ENCODE measurements at regions not wholly inside any gene's neighbourhood (a gene's known extent, or its start where the extent isn't known, plus 50 kb on each side); places are given as distances from the start of the nearest gene placed in this dataset.
"Not testable (repeated sequence)": the region's sequence is repeated elsewhere in the genome, so short reads cannot be mapped to it uniquely, and the experiment has no call there.

DNA sequence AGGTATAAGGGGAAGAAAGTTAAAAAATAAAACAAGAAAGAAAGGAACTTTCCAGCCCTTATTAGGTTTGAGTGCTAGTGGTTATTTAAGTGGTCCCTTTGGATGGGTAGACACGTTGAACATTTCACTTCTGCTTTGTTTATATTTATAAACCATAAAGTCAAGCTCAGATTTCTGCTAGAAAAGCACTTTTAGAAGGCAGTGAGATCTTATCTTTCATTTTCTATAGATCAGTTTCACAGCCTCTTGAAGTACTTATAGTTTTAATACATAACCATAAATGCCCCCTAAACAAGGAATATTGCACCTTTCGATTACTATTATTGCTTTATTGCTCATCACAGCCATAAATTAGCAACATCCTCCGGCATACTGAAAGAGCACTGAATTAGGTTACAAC is 446.8 kb upstream of the PLXNA2 start:
- no peaks in the 10 kb centered on the region for H3K4me1 ChIP-seq (ENCODE audit: insufficient read depth, low read length)
- peaks cover 4% of the 10 kb centered on the region for H3K27me3 ChIP-seq (ENCODE audit: insufficient read depth, low read length)
- no peaks in the 10 kb centered on the region for H3K36me3 ChIP-seq (ENCODE audit: insufficient read depth, low read length)
- H3K4me3 ChIP-seq (ENCODE audit: low read length) = no peak overlapping the region
- no peak overlapping the region for H2AFZ ChIP-seq (ENCODE audit: low read depth, low read length)
- no peaks in the 10 kb centered on the region for H3K9me3 ChIP-seq (ENCODE audit: low read length)

DNA sequence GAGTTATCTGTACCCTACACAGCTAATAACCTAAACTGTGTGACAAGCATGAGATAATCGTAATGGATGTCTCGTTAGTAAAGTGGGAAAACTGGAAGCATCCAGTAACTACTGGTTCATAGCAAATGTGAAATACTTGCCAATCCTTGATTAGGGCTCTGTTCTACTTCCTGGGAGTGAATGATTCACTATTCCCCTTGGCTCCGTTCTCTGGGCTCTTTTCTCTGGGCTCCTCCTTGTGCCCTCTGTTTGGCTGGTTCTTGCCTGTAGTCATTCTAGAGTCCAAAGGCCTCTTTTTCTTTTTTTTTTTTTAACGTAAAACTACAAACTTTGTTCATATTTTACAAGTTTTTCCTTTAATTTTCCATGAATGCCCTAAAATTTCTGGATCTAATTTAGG is 465.8 kb upstream of the PLXNA2 start:
- no peak overlapping the region for H3K4me3 ChIP-seq (ENCODE audit: low read length)

GRCh38 chr1:208714323-208714722 is 470.1 kb upstream of the PLXNA2 start:
- Histone ChIP-seq H3K9me3 (ENCODE audit: low read length) (no peaks in the 10 kb centered on the region), H2AFZ (ENCODE audit: low read depth, low read length) (no peak overlapping the region), H3K4me3 (ENCODE audit: low read length) (no peak overlapping the region), H3K4me1 (ENCODE audit: insufficient read depth, low read length) (no peaks in the 10 kb centered on the region), H3K36me3 (ENCODE audit: insufficient read depth, low read length) (no peaks in the 10 kb centered on the region), H3K27me3 (ENCODE audit: insufficient read depth, low read length) (no peaks in the 10 kb centered on the region)

More for the DNA sequence above, 465.8 kb upstream of the PLXNA2 start:
- Histone ChIP-seq H3K4me1 (ENCODE audit: insufficient read depth, low read length) (no peaks in the 10 kb centered on the region), H3K27me3 (ENCODE audit: insufficient read depth, low read length) (no peaks in the 10 kb centered on the region), H3K36me3 (ENCODE audit: insufficient read depth, low read length) (no peaks in the 10 kb centered on the region), H2AFZ (ENCODE audit: low read depth, low read length) (no peak overlapping the region), H3K9me3 (ENCODE audit: low read length) (no peaks in the 10 kb centered on the region)

GRCh38 chr1:208717525-208717924 is 473.3 kb upstream of the PLXNA2 start:
- H3K4me1 ChIP-seq (ENCODE audit: insufficient read depth, low read length) = no peaks in the 10 kb centered on the region
- H3K9me3 ChIP-seq (ENCODE audit: low read length) = no peaks in the 10 kb centered on the region
- H3K4me3 ChIP-seq (ENCODE audit: low read length) = no peak overlapping the region
- H3K27me3 ChIP-seq (ENCODE audit: insufficient read depth, low read length) = no peaks in the 10 kb centered on the region
- H3K36me3 ChIP-seq (ENCODE audit: insufficient read depth, low read length) = no peaks in the 10 kb centered on the region
- H2AFZ ChIP-seq (ENCODE audit: low read depth, low read length) = no peak overlapping the region

GRCh38 chr1:208722592-208722991 is 478.4 kb upstream of the PLXNA2 start:
- Histone ChIP-seq H3K9me3 (ENCODE audit: low read length) (no peaks in the 10 kb centered on the region), H2AFZ (ENCODE audit: low read depth, low read length) (no peak overlapping the region), H3K36me3 (ENCODE audit: insufficient read depth, low read length) (no peaks in the 10 kb centered on the region), H3K27me3 (ENCODE audit: insufficient read depth, low read length) (no peaks in the 10 kb centered on the region), H3K4me1 (ENCODE audit: insufficient read depth, low read length) (no peaks in the 10 kb centered on the region), H3K4me3 (ENCODE audit: low read length) (no peak overlapping the region)

GRCh38 chr1:208724079-208724478 is 479.9 kb upstream of the PLXNA2 start:
- Histone ChIP-seq H3K9me3 (ENCODE audit: low read length) (no peaks in the 10 kb centered on the region), H2AFZ (ENCODE audit: low read depth, low read length) (no peak overlapping the region), H3K4me3 (ENCODE audit: low read length) (no peak overlapping the region), H3K4me1 (ENCODE audit: insufficient read depth, low read length) (no peaks in the 10 kb centered on the region), H3K36me3 (ENCODE audit: insufficient read depth, low read length) (no peaks in the 10 kb centered on the region), H3K27me3 (ENCODE audit: insufficient read depth, low read length) (no peaks in the 10 kb centered on the region)

- Histone ChIP-seq H3K4me1 (ENCODE audit: insufficient read depth, low read length) (no peaks in the 10 kb centered on the region), H3K27me3 (ENCODE audit: insufficient read depth, low read length) (no peaks in the 10 kb centered on the region), H3K4me3 (ENCODE audit: low read length) (no peak overlapping the region), H3K9me3 (ENCODE audit: low read length) (no peaks in the 10 kb centered on the region), H3K36me3 (ENCODE audit: insufficient read depth, low read length) (no peaks in the 10 kb centered on the region), H2AFZ (ENCODE audit: low read depth, low read length) (no peak overlapping the region)
Observed at GRCh38 chr1:208728815-208729214, 484.6 kb upstream of the PLXNA2 start.

GRCh38 chr1:208731981-208732821 is 488.0 kb upstream of the PLXNA2 start:
- no peak overlapping the region for H3K4me3 ChIP-seq (ENCODE audit: low read length)

DNA sequence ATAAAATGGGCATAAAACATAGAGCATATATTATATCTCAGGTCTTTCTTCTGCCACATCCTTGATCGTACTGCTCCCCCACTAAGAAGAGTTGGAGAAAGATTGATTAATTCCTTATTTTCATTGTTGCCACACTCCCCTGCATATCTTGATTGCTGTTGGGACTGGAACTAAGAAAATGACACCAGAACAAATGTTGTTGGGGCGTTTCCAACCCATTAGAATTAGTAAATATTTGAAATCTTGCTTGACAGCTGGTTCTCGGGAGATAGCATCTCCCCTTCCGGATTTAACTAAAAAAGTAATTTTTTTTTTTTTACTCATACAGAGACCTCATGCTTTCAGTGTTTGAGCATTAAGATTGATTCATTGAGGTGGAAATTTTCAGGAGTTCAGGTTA is 493.0 kb upstream of the PLXNA2 start:
- Histone ChIP-seq H3K4me1 (ENCODE audit: insufficient read depth, low read length) (no peaks in the 10 kb centered on the region), H3K27me3 (ENCODE audit: insufficient read depth, low read length) (no peaks in the 10 kb centered on the region), H3K9me3 (ENCODE audit: low read length) (no peaks in the 10 kb centered on the region), H3K36me3 (ENCODE audit: insufficient read depth, low read length) (no peaks in the 10 kb centered on the region), H2AFZ (ENCODE audit: low read depth, low read length) (no peak overlapping the region), H3K4me3 (ENCODE audit: low read length) (no peak overlapping the region)

More at GRCh38 chr1:208731981-208732821, 488.0 kb upstream of the PLXNA2 start:
- Histone ChIP-seq H3K4me1 (ENCODE audit: insufficient read depth, low read length) (no peaks in the 10 kb centered on the region), H3K27me3 (ENCODE audit: insufficient read depth, low read length) (no peaks in the 10 kb centered on the region), H3K9me3 (ENCODE audit: low read length) (no peaks in the 10 kb centered on the region), H3K36me3 (ENCODE audit: insufficient read depth, low read length) (no peaks in the 10 kb centered on the region), H2AFZ (ENCODE audit: low read depth, low read length) (no peak overlapping the region)

- Histone ChIP-seq H3K9me3 (ENCODE audit: low read length) (no peaks in the 10 kb centered on the region), H3K36me3 (ENCODE audit: insufficient read depth, low read length) (no peaks in the 10 kb centered on the region), H2AFZ (ENCODE audit: low read depth, low read length) (no peak overlapping the region), H3K4me1 (ENCODE audit: insufficient read depth, low read length) (no peaks in the 10 kb centered on the region), H3K27me3 (ENCODE audit: insufficient read depth, low read length) (no peaks in the 10 kb centered on the region), H3K4me3 (ENCODE audit: low read length) (no peak overlapping the region)
Observed at GRCh38 chr1:208737922-208738321, 493.7 kb upstream of the PLXNA2 start.

GRCh38 chr1:208739636-208740035 is 495.5 kb upstream of the PLXNA2 start:
- H3K9me3 ChIP-seq (ENCODE audit: low read length); H3K27me3 ChIP-seq (ENCODE audit: insufficient read depth, low read length); H2AFZ ChIP-seq (ENCODE audit: low read depth, low read length); H3K4me3 ChIP-seq (ENCODE audit: low read length); H3K36me3 ChIP-seq (ENCODE audit: insufficient read depth, low read length); H3K4me1 ChIP-seq (ENCODE audit: insufficient read depth, low read length): not testable (repeated sequence)

- Histone ChIP-seq H3K9me3 (ENCODE audit: low read length) (no peaks in the 10 kb centered on the region), H3K4me3 (ENCODE audit: low read length) (no peak overlapping the region), H2AFZ (ENCODE audit: low read depth, low read length) (no peak overlapping the region), H3K4me1 (ENCODE audit: insufficient read depth, low read length) (no peaks in the 10 kb centered on the region), H3K36me3 (ENCODE audit: insufficient read depth, low read length) (no peaks in the 10 kb centered on the region), H3K27me3 (ENCODE audit: insufficient read depth, low read length) (no peaks in the 10 kb centered on the region)
Observed at GRCh38 chr1:208741296-208741695, 497.1 kb upstream of the PLXNA2 start.

GRCh38 chr1:208743361-208743760 is 499.2 kb upstream of the PLXNA2 start:
- Histone ChIP-seq H3K36me3 (ENCODE audit: insufficient read depth, low read length) (no peaks in the 10 kb centered on the region), H3K27me3 (ENCODE audit: insufficient read depth, low read length) (no peaks in the 10 kb centered on the region), H3K4me3 (ENCODE audit: low read length) (no peak overlapping the region), H3K9me3 (ENCODE audit: low read length) (no peaks in the 10 kb centered on the region), H2AFZ (ENCODE audit: low read depth, low read length) (no peak overlapping the region), H3K4me1 (ENCODE audit: insufficient read depth, low read length) (no peaks in the 10 kb centered on the region)

GRCh38 chr1:208747979-208748378 is 503.8 kb upstream of the PLXNA2 start:
- no peak overlapping the region for H2AFZ ChIP-seq (ENCODE audit: low read depth, low read length)
- H3K4me3 ChIP-seq (ENCODE audit: low read length) = no peak overlapping the region
- no peaks in the 10 kb centered on the region for H3K9me3 ChIP-seq (ENCODE audit: low read length)
- H3K27me3 ChIP-seq (ENCODE audit: insufficient read depth, low read length) = no peaks in the 10 kb centered on the region
- no peaks in the 10 kb centered on the region for H3K36me3 ChIP-seq (ENCODE audit: insufficient read depth, low read length)
- no peaks in the 10 kb centered on the region for H3K4me1 ChIP-seq (ENCODE audit: insufficient read depth, low read length)
